NT2/D1 (cell line): ENCODE measurements at regions not wholly inside any gene's neighbourhood (a gene's known extent, or its start where the extent isn't known, plus 50 kb on each side); places are given as distances from the start of the nearest gene placed in this dataset.
A peak's percentile ranks its signal among the peaks of the same experiment; 100 is the strongest.

Source experiments
- DNase-seq: peaks from one replicate; pipeline ENCODE4 v3.0.0-alpha.2; 2011; ENCODE audit warnings: low read depth, low spot score
- H3K27me3 ChIP-seq: 2 replicates; pipeline ENCODE4 v1.6.0; 2011; ENCODE audit warnings: mild to moderate bottlenecking; ENCODE audit not compliant: insufficient read length, insufficient read depth
- H3K36me3 ChIP-seq: 2 replicates; pipeline ENCODE4 v1.6.1; 2011; ENCODE audit warnings: mild to moderate bottlenecking, low read length, mixed read lengths; ENCODE audit not compliant: insufficient read depth, insufficient read length
- H3K4me1 ChIP-seq: 2 replicates; pipeline ENCODE4 v1.5.1; 2011; ENCODE audit not compliant: insufficient read depth, insufficient read length
- H3K4me3 ChIP-seq: 2 replicates; pipeline ENCODE4 v1.5.1; 2011; ENCODE audit warnings: low read depth; ENCODE audit not compliant: insufficient read length
- H3K9ac ChIP-seq: 2 replicates; pipeline ENCODE4 v1.6.0; 2011; ENCODE audit warnings: low read depth; ENCODE audit not compliant: insufficient read length
- H3K9me3 ChIP-seq: 2 replicates; pipeline ENCODE4 v1.5.1; 2011; ENCODE audit warnings: mild to moderate bottlenecking, low read length; ENCODE audit not compliant: insufficient read depth
- SUZ12 ChIP-seq: IDR thresholded peaks from 2 replicates; pipeline ENCODE4 v1.6.1; 2011; ENCODE audit not compliant: insufficient read length, insufficient read depth; ENCODE audit errors: extremely low read depth
- YY1 ChIP-seq: IDR thresholded peaks from 2 replicates; pipeline ENCODE4 v1.6.1; 2011; ENCODE audit not compliant: insufficient read length, insufficient read depth
- ZNF274 ChIP-seq: IDR thresholded peaks from 2 replicates; pipeline ENCODE4 v1.6.1; 2011; ENCODE audit warnings: mild to moderate bottlenecking, low read depth, low read length

DNA sequence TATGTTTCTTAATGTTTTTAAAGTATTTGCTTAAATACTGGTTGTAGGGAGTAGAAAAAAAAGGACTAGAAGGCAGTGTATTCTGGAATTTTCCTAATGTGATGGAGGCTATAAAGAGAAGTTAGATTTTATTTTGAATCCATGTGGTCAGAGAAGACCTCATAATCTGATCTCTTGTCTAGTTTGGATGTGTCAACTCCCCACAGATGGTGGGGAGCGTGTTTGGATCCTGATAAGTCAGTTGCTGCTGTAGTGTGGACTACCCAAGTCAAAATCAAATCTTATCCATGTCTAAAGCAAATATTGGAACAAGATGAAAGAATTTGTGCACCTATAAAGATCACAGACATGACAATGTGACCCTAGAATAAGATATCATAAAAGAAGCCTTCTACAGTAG is 918.0 kb downstream of the LTN1 start:
- no peak overlapping the region for H3K9ac ChIP-seq
- no peak overlapping the region for H3K4me3 ChIP-seq
- H3K9me3 ChIP-seq, result peaks cover 9% of the 10 kb centered on the region; the same call in 1 of the 2 replicates
- H3K36me3 ChIP-seq, result no peaks in the 10 kb centered on the region
- H3K27me3 ChIP-seq, result no peaks in the 10 kb centered on the region
- no peak for TF ChIP-seq ZNF274
- no peak for TF ChIP-seq YY1
- DNase-seq, result no peak
- H3K4me1 ChIP-seq, result no peaks in the 10 kb centered on the region

DNA sequence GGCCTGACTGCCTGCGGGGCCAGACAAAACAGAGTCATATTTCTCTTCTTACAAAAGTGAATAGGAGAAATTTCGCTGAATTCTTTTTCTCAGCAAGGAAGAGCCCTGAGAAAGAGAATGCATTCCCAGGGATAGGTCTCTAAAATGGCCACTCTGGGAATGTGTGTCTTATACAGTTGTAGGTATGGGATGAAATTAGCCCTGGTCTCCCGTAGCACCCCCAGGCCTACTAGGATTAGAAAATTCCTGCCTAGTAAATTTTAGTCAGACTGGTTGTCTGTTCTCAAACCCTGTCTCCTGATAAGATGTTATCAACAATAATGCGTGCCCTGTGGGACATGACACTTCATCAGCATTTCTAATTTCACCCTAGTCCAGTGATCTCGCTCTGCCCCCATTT is 920.1 kb downstream of the LTN1 start:
- Histone ChIP-seq H3K27me3 (no peaks in the 10 kb centered on the region), H3K4me1 (no peaks in the 10 kb centered on the region), H3K4me3 (no peak overlapping the region), H3K9me3 (peaks cover 9% of the 10 kb centered on the region; the same call in 1 of the 2 replicates), H3K36me3 (no peaks in the 10 kb centered on the region), H3K9ac (no peak overlapping the region)
- TF ChIP-seq SUZ12 (no peak), YY1 (no peak), ZNF274 (no peak)
- no peak for DNase-seq

DNA sequence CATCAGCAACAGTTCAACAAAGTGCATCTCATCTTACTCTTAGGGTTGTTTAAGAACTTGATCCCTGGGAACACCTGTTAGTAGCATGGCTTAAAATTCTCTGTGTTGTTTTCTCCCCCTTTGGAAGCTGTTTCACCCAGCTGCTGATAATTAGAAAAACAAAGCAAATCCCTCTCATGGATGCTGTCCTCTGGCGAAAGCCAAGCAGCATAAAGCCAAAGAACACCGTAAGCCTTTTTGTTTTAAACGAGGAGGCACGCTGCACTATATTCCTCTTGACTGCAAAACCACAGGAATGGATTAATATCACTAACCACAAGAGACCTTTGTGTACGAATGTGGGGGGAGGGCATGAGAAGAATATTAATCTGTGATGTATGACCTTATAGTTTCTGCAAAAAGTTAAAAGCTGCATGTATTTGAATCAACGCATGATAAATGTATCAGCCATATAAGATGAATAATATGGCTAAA is 923.2 kb downstream of the LTN1 start:
- DNase-seq, result peak; percentile 70
- Histone ChIP-seq H3K9ac (no peak overlapping the region), H3K36me3 (no peaks in the 10 kb centered on the region), H3K27me3 (no peaks in the 10 kb centered on the region), H3K4me3 (no peak overlapping the region), H3K9me3 (peaks cover 9% of the 10 kb centered on the region; the same call in 1 of the 2 replicates), H3K4me1 (no peaks in the 10 kb centered on the region)
- no peak for TF ChIP-seq YY1
- no peak for TF ChIP-seq SUZ12
- no peak for TF ChIP-seq ZNF274

DNA sequence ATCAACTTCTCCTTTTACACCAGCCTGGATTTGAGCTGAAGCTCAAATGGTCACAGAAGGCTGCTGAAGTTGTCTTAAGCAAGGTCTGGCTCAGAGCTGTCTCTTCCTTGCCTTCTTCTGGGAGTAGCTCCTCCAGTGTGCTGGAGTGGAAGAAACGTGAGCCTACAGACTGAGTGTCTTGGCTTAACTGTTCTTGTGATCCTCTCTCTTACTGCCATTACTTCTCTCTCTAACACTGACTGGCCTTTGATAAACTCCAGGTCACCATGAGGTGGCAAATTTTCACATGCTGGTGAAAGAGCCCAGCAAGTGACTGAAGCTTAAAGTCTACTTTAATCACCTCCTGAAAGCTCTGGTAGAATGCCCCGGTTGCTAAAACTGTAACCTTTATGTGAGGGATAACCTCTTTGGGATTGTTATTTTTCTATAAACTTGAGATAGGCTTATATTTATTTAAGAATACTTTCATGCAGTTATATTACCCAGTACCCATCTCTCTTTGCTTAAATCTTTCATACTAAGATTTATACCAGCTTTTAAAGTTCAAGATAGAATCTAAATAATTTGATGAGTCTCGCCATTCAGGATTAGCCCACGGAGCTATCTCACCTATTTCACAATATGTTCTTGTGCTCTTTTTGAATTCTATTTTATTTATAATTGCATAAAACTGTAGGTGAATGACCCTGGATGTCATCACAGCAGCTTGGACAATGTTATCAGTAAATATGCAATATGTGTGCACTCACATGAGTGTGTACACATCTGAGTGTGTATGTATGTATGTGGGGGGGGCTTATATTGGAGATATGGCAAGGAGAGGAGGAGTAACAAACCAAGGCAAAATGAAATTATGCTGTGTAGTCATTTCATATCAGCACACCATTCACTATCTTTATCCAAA is 924.0 kb downstream of the LTN1 start:
- no peaks in the 10 kb centered on the region for H3K36me3 ChIP-seq
- DNase-seq, result no peak
- TF ChIP-seq SUZ12 (no peak), YY1 (no peak), ZNF274 (no peak)
- H3K9ac ChIP-seq, result no peak overlapping the region
- H3K27me3 ChIP-seq, result no peaks in the 10 kb centered on the region
- H3K4me3 ChIP-seq, result no peak overlapping the region
- no peaks in the 10 kb centered on the region for H3K4me1 ChIP-seq
- H3K9me3 ChIP-seq, result peaks cover 9% of the 10 kb centered on the region; the same call in 1 of the 2 replicates

DNA sequence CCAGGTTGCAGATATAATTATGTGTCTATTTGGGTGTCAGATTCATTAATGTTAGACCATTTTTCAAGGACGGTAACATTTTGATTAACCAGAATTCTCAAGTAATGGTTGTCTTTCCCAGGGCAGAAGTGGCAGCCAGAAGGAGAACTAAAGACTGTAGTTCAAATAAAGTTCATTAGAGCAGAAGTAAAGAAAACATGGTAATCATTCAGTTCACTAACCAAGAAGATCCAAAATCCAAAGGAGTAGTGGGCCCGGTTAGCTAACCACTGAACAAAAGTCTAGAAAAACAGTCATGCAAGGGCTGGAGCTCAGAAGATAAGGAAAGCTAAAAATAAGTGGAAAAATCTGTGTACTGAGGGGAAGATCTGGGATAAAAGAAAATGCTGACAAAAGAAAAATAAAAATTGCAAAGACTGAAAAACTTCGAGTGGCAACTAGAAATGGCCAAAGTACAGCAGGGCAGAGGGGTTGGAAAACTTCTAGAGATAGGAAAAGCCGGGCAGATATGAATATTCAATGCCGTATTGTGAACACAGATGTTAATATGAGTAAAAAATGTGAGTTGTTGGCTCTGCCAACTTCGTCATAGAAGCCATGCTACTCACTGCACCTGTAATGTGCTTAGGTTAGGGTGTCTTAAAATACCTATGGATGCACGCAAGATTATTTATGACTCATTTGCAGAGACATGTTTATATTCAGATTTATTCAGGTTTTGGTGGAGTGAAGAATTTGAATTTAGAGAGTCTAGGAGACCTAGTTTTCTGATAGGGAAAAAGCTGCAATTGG is 925.9 kb downstream of the LTN1 start:
- Histone ChIP-seq H3K9ac (no peak overlapping the region), H3K36me3 (no peaks in the 10 kb centered on the region), H3K27me3 (no peaks in the 10 kb centered on the region), H3K4me1 (no peaks in the 10 kb centered on the region), H3K4me3 (no peak overlapping the region), H3K9me3 (peaks cover 2% of the 10 kb centered on the region; the same call in 1 of the 2 replicates)
- DNase-seq, result no peak
- TF ChIP-seq ZNF274, result no peak
- no peak for TF ChIP-seq YY1
- no peak for TF ChIP-seq SUZ12

DNA sequence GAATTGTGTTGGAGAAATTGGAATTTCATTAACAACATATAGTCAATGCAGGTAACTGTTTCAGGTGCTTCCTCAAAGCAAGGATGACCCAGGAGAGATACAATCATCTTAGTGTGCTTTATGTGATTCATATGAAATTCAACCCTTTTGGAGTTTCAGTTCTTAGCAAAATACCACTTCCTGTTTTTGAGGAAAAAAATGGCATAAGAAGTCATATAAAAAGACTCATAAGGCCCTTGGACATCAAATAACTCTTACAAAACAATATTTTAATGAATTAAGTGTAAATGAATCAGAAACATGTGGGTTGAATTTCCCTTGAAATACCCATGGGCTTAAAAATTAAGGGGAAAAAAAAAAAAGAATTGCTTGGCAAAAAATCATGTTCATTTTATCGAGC is 926.6 kb downstream of the LTN1 start:
- TF ChIP-seq ZNF274 (no peak), SUZ12 (no peak), YY1 (no peak)
- no peak for DNase-seq
- Histone ChIP-seq H3K9ac (no peak overlapping the region), H3K4me3 (no peak overlapping the region), H3K9me3 (no peaks in the 10 kb centered on the region), H3K36me3 (no peaks in the 10 kb centered on the region), H3K4me1 (no peaks in the 10 kb centered on the region), H3K27me3 (no peaks in the 10 kb centered on the region)
